Chondrocyte (in vitro differentiated cells): ENCODE measurements at regions not wholly inside any gene's neighbourhood (a gene's known extent, or its start where the extent isn't known, plus 50 kb on each side); places are given as distances from the start of the nearest gene placed in this dataset.

Source experiments
- DNase-seq: peaks from one replicate; pipeline ENCODE4 v3.0.0; 2021; ENCODE audit warnings: mixed read lengths, low spot score
- H3K27ac Mint-ChIP-seq: one replicate; pipeline ENCODE4 v1.8.0; 2021; ENCODE audit warnings: mild to moderate bottlenecking, moderate library complexity, mixed read lengths; ENCODE audit not compliant: unreplicated experiment
- H3K27me3 Mint-ChIP-seq: 2 replicates; pipeline ENCODE4 v1.8.0; 2021; ENCODE audit warnings: low read depth, mixed read lengths
- H3K36me3 Mint-ChIP-seq: 2 replicates; pipeline ENCODE4 v1.8.0; 2021; ENCODE audit warnings: low read depth, mixed read lengths
- H3K4me1 Mint-ChIP-seq: 2 replicates; pipeline ENCODE4 v1.8.0; 2021; ENCODE audit warnings: low read depth, mild to moderate bottlenecking, mixed read lengths
- H3K4me3 Mint-ChIP-seq: one replicate; pipeline ENCODE4 v1.8.0; 2021; ENCODE audit warnings: mild to moderate bottlenecking, moderate library complexity, mixed read lengths; ENCODE audit not compliant: unreplicated experiment
- H3K9me3 Mint-ChIP-seq: 2 replicates; pipeline ENCODE4 v1.8.0; 2021; ENCODE audit warnings: low read depth, mixed read lengths
- CTCF ChIP-seq: fragments of 200-600 bp; sonication (generic); IDR thresholded peaks from 2 replicates; pipeline ENCODE4 v1.5.0; 2021; ENCODE audit warnings: antibody characterized with exemption, mild to moderate bottlenecking, moderate library complexity

- no peak for TF ChIP-seq CTCF
- Mint-ChIP-seq H3K4me1 (peaks cover 11% of the 10 kb centered on the region), H3K9me3 (peaks cover 21% of the 10 kb centered on the region)
Measured at GRCh38 chr4:30427932-30428331, 292.2 kb upstream of the PCDH7 start.

GRCh38 chr4:30429813-30430761 lies 290.1 kb upstream of the PCDH7 start:
- no peak overlapping the region for H3K27ac Mint-ChIP-seq
- no peak for TF ChIP-seq CTCF
- no peak for DNase-seq
- H3K36me3 Mint-ChIP-seq: no peaks in the 10 kb centered on the region
- no peak overlapping the region for H3K4me3 Mint-ChIP-seq
- no peaks in the 10 kb centered on the region for H3K27me3 Mint-ChIP-seq
- peaks cover 11% of the 10 kb centered on the region for H3K4me1 Mint-ChIP-seq
- peaks cover 7% of the 10 kb centered on the region for H3K9me3 Mint-ChIP-seq

More at GRCh38 chr4:30427932-30428331, 292.2 kb upstream of the PCDH7 start:
- no peak overlapping the region for H3K27ac Mint-ChIP-seq
- H3K27me3 Mint-ChIP-seq: no peaks in the 10 kb centered on the region
- DNase-seq: no peak
- H3K4me3 Mint-ChIP-seq: no peak overlapping the region
- peaks cover 9% of the 10 kb centered on the region for H3K36me3 Mint-ChIP-seq

- peaks cover 4% of the 10 kb centered on the region for H3K27me3 Mint-ChIP-seq
- H3K4me3 Mint-ChIP-seq: no peak overlapping the region
- no peak for DNase-seq
- no peaks in the 10 kb centered on the region for H3K36me3 Mint-ChIP-seq
- H3K4me1 Mint-ChIP-seq: peaks cover 10% of the 10 kb centered on the region
- TF ChIP-seq CTCF: no peak
- H3K9me3 Mint-ChIP-seq: no peaks in the 10 kb centered on the region
- H3K27ac Mint-ChIP-seq: no peak overlapping the region
Measured at GRCh38 chr4:30434656-30435055, 285.5 kb upstream of the PCDH7 start.

- TF ChIP-seq CTCF: no peak
- Mint-ChIP-seq H3K27ac (no peak overlapping the region), H3K4me1 (no peaks in the 10 kb centered on the region), H3K9me3 (no peaks in the 10 kb centered on the region), H3K27me3 (peaks cover 4% of the 10 kb centered on the region), H3K4me3 (no peak overlapping the region), H3K36me3 (no peaks in the 10 kb centered on the region)
- no peak for DNase-seq
Measured at GRCh38 chr4:30436394-30436793, 283.8 kb upstream of the PCDH7 start.

- Mint-ChIP-seq H3K9me3 (no peaks in the 10 kb centered on the region), H3K4me1 (no peaks in the 10 kb centered on the region), H3K27ac (no peak overlapping the region), H3K27me3 (peaks cover 4% of the 10 kb centered on the region), H3K4me3 (no peak overlapping the region), H3K36me3 (no peaks in the 10 kb centered on the region)
- DNase-seq: no peak
- TF ChIP-seq CTCF: no peak
Measured at GRCh38 chr4:30437316-30437715, 282.9 kb upstream of the PCDH7 start.
